ENCODE measurements at regions not wholly inside any gene's neighbourhood (a gene's known extent, or its start where the extent isn't known, plus 50 kb on each side); places are given as distances from the start of the nearest gene placed in this dataset.

- no peak overlapping the region for H3K4me2 ChIP-seq (ENCODE audit: low read depth, low read length, poor library complexity, severe bottlenecking)
These were observed 52.9 kb upstream of the HDDC2 start for GRCh38 chr6:125354649-125355048.

DNA sequence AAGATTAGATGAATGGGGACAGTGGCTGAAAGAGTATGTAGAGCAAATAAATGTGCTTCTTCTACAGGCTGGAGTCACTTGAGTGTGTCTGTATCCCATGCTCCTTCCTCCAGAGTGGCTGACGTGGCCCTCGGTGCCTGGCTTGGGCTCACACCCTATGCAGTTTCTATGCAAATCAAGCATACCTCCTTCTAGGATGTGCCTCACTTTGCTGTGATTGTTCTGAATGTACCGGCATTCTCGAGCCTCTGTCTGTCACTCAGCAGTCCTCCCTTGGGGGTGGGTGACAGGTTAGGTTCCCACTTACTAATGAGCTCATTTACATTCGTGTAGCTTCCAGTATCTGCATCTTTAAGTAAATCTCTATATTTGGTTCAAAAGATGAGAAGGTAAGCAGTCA, 55.1 kb upstream of the HDDC2 start:
- no peaks in the 10 kb centered on the region for H3K9me2 ChIP-seq (replicated peaks; ENCODE audit: insufficient read depth, low read length)
- H3K4me1 ChIP-seq (ENCODE audit: low read length) = peaks cover 5% of the 10 kb centered on the region
- H3K9me3 ChIP-seq (ENCODE audit: low read length) = no peaks in the 10 kb centered on the region
- no peak overlapping the region for H3K9ac ChIP-seq (ENCODE audit: low read length)
- DNase-seq = no peak
- no peak overlapping the region for H3K4me2 ChIP-seq (ENCODE audit: low read depth, low read length, poor library complexity, severe bottlenecking)
- H4K20me1 ChIP-seq (ENCODE audit: insufficient read depth, low read depth, low read length) = no peaks in the 10 kb centered on the region
- no peak overlapping the region for H2AFZ ChIP-seq (ENCODE audit: low read length)
- no peaks in the 10 kb centered on the region for H3K79me2 ChIP-seq (ENCODE audit: low read length)
- H3K27ac ChIP-seq (ENCODE audit: low read length) = no peak overlapping the region
- no peak overlapping the region for H3K4me3 ChIP-seq (ENCODE audit: low read length)
- no peaks in the 10 kb centered on the region for H3K36me3 ChIP-seq (ENCODE audit: insufficient read depth, low read length)
- no peaks in the 10 kb centered on the region for H3K27me3 ChIP-seq (ENCODE audit: low read length)

More at GRCh38 chr6:125354649-125355048, 52.9 kb upstream of the HDDC2 start:
- Histone ChIP-seq H2AFZ (ENCODE audit: low read length) (no peak overlapping the region), H3K9me3 (ENCODE audit: low read length) (no peaks in the 10 kb centered on the region), H3K9ac (ENCODE audit: low read length) (no peak overlapping the region), H3K9me2 (replicated peaks; ENCODE audit: insufficient read depth, low read length) (no peaks in the 10 kb centered on the region), H3K4me1 (ENCODE audit: low read length) (peaks cover 5% of the 10 kb centered on the region), H3K79me2 (ENCODE audit: low read length) (no peaks in the 10 kb centered on the region), H4K20me1 (ENCODE audit: insufficient read depth, low read depth, low read length) (no peaks in the 10 kb centered on the region), H3K27ac (ENCODE audit: low read length) (no peak overlapping the region), H3K36me3 (ENCODE audit: insufficient read depth, low read length) (no peaks in the 10 kb centered on the region), H3K27me3 (ENCODE audit: low read length) (no peaks in the 10 kb centered on the region), H3K4me3 (ENCODE audit: low read length) (no peak overlapping the region)
- DNase-seq = no peak

GRCh38 chr6:125357515-125358256, 55.9 kb upstream of the HDDC2 start:
- Histone ChIP-seq H3K4me3 (ENCODE audit: low read length) (no peak overlapping the region), H3K9ac (ENCODE audit: low read length) (no peak overlapping the region), H3K9me3 (ENCODE audit: low read length) (no peaks in the 10 kb centered on the region), H3K4me1 (ENCODE audit: low read length) (peaks cover 5% of the 10 kb centered on the region), H3K9me2 (replicated peaks; ENCODE audit: insufficient read depth, low read length) (no peaks in the 10 kb centered on the region), H3K27me3 (ENCODE audit: low read length) (no peaks in the 10 kb centered on the region), H4K20me1 (ENCODE audit: insufficient read depth, low read depth, low read length) (no peaks in the 10 kb centered on the region), H3K27ac (ENCODE audit: low read length) (no peak overlapping the region), H3K4me2 (ENCODE audit: low read depth, low read length, poor library complexity, severe bottlenecking) (no peak overlapping the region), H3K79me2 (ENCODE audit: low read length) (no peaks in the 10 kb centered on the region), H2AFZ (ENCODE audit: low read length) (no peak overlapping the region), H3K36me3 (ENCODE audit: insufficient read depth, low read length) (no peaks in the 10 kb centered on the region)
- no peak for DNase-seq

DNA sequence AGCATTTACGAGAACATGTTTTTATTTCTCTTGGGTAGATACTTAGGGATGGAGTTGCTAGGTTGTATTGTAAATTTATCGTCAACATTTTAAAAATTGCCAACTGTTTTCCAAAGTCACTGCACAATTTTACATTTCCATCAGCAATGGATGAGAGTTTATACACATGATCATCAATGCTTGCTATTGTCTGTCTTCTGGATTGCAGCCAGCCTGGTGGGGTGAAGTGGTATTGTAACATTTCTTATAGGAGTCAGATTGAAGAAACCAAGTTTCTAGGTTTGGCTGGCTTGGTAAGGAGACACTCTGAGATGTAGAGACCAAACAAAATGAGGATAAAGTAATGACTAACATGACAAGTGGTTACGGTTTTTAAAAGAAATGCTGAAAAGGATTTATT, 57.1 kb upstream of the HDDC2 start:
- no peaks in the 10 kb centered on the region for H4K20me1 ChIP-seq (ENCODE audit: insufficient read depth, low read depth, low read length)
- H3K4me2 ChIP-seq (ENCODE audit: low read depth, low read length, poor library complexity, severe bottlenecking) = no peak overlapping the region
- no peaks in the 10 kb centered on the region for H3K27me3 ChIP-seq (ENCODE audit: low read length)
- H3K9me3 ChIP-seq (ENCODE audit: low read length) = no peaks in the 10 kb centered on the region
- H3K4me3 ChIP-seq (ENCODE audit: low read length) = no peak overlapping the region
- H3K36me3 ChIP-seq (ENCODE audit: insufficient read depth, low read length) = no peaks in the 10 kb centered on the region
- no peak for DNase-seq
- H2AFZ ChIP-seq (ENCODE audit: low read length) = no peak overlapping the region
- peaks cover 5% of the 10 kb centered on the region for H3K4me1 ChIP-seq (ENCODE audit: low read length)
- no peak overlapping the region for H3K27ac ChIP-seq (ENCODE audit: low read length)
- no peaks in the 10 kb centered on the region for H3K9me2 ChIP-seq (replicated peaks; ENCODE audit: insufficient read depth, low read length)
- no peaks in the 10 kb centered on the region for H3K79me2 ChIP-seq (ENCODE audit: low read length)
- H3K9ac ChIP-seq (ENCODE audit: low read length) = no peak overlapping the region

DNA sequence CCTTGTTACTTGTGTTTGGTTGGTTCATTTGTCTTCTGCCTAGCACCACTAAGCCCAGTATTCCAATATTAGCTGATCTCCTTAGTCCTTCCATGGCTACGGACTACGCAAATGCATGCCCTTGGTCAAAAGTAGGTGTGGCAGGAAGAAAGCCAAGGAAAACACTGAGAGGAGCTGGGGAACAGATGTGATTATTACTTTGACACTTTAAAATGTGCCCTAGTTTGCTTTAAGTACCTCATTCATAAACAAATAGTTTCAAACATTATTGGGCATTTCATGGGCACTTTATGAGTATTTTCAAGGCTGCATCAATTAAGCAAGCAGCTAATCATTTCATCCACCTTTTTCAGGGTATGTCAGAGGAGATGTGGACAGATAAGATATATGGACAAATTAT, 60.1 kb upstream of the HDDC2 start:
- Histone ChIP-seq H3K9me2 (replicated peaks; ENCODE audit: insufficient read depth, low read length) (no peaks in the 10 kb centered on the region), H4K20me1 (ENCODE audit: insufficient read depth, low read depth, low read length) (no peaks in the 10 kb centered on the region), H3K9ac (ENCODE audit: low read length) (no peak overlapping the region), H3K4me1 (ENCODE audit: low read length) (no peaks in the 10 kb centered on the region; the same call in 1 of the 2 replicates), H3K36me3 (ENCODE audit: insufficient read depth, low read length) (no peaks in the 10 kb centered on the region), H3K4me3 (ENCODE audit: low read length) (no peak overlapping the region), H3K4me2 (ENCODE audit: low read depth, low read length, poor library complexity, severe bottlenecking) (no peak overlapping the region), H3K27me3 (ENCODE audit: low read length) (no peaks in the 10 kb centered on the region), H3K9me3 (ENCODE audit: low read length) (no peaks in the 10 kb centered on the region), H2AFZ (ENCODE audit: low read length) (no peak overlapping the region), H3K79me2 (ENCODE audit: low read length) (no peaks in the 10 kb centered on the region), H3K27ac (ENCODE audit: low read length) (no peak overlapping the region)
- DNase-seq = no peak

GRCh38 chr6:125363039-125363823, 61.5 kb upstream of the HDDC2 start:
- no peaks in the 10 kb centered on the region for H3K9me3 ChIP-seq (ENCODE audit: low read length)
- no peak overlapping the region for H2AFZ ChIP-seq (ENCODE audit: low read length)
- H3K27me3 ChIP-seq (ENCODE audit: low read length) = no peaks in the 10 kb centered on the region
- H3K27ac ChIP-seq (ENCODE audit: low read length) = no peak overlapping the region
- no peak overlapping the region for H3K4me3 ChIP-seq (ENCODE audit: low read length)
- no peak overlapping the region for H3K4me2 ChIP-seq (ENCODE audit: low read depth, low read length, poor library complexity, severe bottlenecking)
- H3K79me2 ChIP-seq (ENCODE audit: low read length) = no peaks in the 10 kb centered on the region
- H3K4me1 ChIP-seq (ENCODE audit: low read length) = no peaks in the 10 kb centered on the region
- H3K9ac ChIP-seq (ENCODE audit: low read length) = no peak overlapping the region
- no peaks in the 10 kb centered on the region for H3K9me2 ChIP-seq (replicated peaks; ENCODE audit: insufficient read depth, low read length)
- no peak for DNase-seq
- H4K20me1 ChIP-seq (ENCODE audit: insufficient read depth, low read depth, low read length) = no peaks in the 10 kb centered on the region
- no peaks in the 10 kb centered on the region for H3K36me3 ChIP-seq (ENCODE audit: insufficient read depth, low read length)

GRCh38 chr6:125363824-125364165, 62.0 kb upstream of the HDDC2 start:
- Histone ChIP-seq H3K4me1 (ENCODE audit: low read length) (no peaks in the 10 kb centered on the region), H3K27me3 (ENCODE audit: low read length) (0 out of 2 replicates have a peak, but pooled peaks cover 3% of the 10 kb centered on the region), H2AFZ (ENCODE audit: low read length) (no peak overlapping the region), H3K4me3 (ENCODE audit: low read length) (no peak overlapping the region), H3K27ac (ENCODE audit: low read length) (no peak overlapping the region), H3K79me2 (ENCODE audit: low read length) (no peaks in the 10 kb centered on the region), H3K9me2 (replicated peaks; ENCODE audit: insufficient read depth, low read length) (no peaks in the 10 kb centered on the region), H4K20me1 (ENCODE audit: insufficient read depth, low read depth, low read length) (no peaks in the 10 kb centered on the region), H3K36me3 (ENCODE audit: insufficient read depth, low read length) (no peaks in the 10 kb centered on the region), H3K4me2 (ENCODE audit: low read depth, low read length, poor library complexity, severe bottlenecking) (no peak overlapping the region), H3K9ac (ENCODE audit: low read length) (no peak overlapping the region), H3K9me3 (ENCODE audit: low read length) (no peaks in the 10 kb centered on the region)
- DNase-seq = no peak

DNA sequence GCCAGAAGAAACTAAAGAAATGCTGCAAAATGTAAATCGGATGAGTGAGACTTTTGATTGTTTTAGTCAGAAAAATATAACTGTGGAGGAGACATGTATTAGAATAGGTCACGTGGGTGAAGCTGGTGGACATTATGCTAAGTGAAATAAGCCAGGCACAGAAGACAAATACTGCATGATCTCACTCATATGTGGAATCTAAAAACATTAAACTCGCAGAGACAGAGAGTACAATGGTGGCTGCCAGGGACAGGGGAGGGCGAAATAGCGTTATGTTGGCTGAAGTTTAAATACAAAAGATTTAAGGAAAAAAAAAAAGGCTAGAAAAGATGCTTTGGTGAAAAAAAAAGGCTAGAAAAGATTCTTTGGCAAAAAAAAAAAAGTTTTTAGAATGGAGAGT, 63.5 kb upstream of the HDDC2 start:
- DNase-seq = no peak
- H3K4me2 ChIP-seq (ENCODE audit: low read depth, low read length, poor library complexity, severe bottlenecking) = no peak overlapping the region
- 0 out of 2 replicates have a peak, but pooled peaks cover 3% of the 10 kb centered on the region for H3K27me3 ChIP-seq (ENCODE audit: low read length)

More for the DNA sequence above, 63.5 kb upstream of the HDDC2 start:
- H3K9me3 ChIP-seq (ENCODE audit: low read length) = no peaks in the 10 kb centered on the region
- H3K9ac ChIP-seq (ENCODE audit: low read length) = no peak overlapping the region
- H2AFZ ChIP-seq (ENCODE audit: low read length) = no peak overlapping the region
- H3K79me2 ChIP-seq (ENCODE audit: low read length) = no peaks in the 10 kb centered on the region
- no peaks in the 10 kb centered on the region for H3K36me3 ChIP-seq (ENCODE audit: insufficient read depth, low read length)
- no peaks in the 10 kb centered on the region for H4K20me1 ChIP-seq (ENCODE audit: insufficient read depth, low read depth, low read length)
- H3K4me3 ChIP-seq (ENCODE audit: low read length) = no peak overlapping the region
- H3K9me2 ChIP-seq (replicated peaks; ENCODE audit: insufficient read depth, low read length) = no peaks in the 10 kb centered on the region
- no peaks in the 10 kb centered on the region for H3K4me1 ChIP-seq (ENCODE audit: low read length)
- H3K27ac ChIP-seq (ENCODE audit: low read length) = no peak overlapping the region

Data from Karpas-422 (cell line).